CD4-positive, alpha-beta T cell treated with Interferon alpha-2 for 1 hour (primary cell): ENCODE measurements at regions not wholly inside any gene's neighbourhood (a gene's known extent, or its start where the extent isn't known, plus 50 kb on each side); places are given as distances from the start of the nearest gene placed in this dataset.
"Not testable (repeated sequence)": the region's sequence is repeated elsewhere in the genome, so short reads cannot be mapped to it uniquely, and the experiment has no call there.

ENCODE experiments used
- DNase-seq, 2 donors: peaks; one replicate each; pipeline ENCODE4 v3.0.0-alpha.2; 2020 to 2022

DNA sequence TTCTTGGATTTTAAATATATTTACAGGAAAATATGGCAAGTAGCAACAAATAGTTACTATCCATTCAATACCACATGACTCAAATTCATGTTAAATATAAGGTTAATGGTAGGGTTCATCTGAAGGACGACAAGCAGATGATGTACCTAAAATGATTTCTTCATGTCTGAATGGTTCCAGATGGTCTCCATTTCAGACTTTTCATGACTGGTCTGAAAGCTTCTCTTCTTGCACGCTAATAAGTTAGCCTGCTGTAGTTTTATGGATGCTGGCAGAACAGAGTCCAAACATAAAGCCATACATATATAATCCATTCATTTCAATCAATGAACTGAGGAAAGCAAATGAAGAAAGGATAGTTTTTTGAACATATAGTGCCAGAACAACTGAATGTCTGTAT is 257.0 kb upstream of the MGAT4C start:
- DNase-seq: no peak

DNA sequence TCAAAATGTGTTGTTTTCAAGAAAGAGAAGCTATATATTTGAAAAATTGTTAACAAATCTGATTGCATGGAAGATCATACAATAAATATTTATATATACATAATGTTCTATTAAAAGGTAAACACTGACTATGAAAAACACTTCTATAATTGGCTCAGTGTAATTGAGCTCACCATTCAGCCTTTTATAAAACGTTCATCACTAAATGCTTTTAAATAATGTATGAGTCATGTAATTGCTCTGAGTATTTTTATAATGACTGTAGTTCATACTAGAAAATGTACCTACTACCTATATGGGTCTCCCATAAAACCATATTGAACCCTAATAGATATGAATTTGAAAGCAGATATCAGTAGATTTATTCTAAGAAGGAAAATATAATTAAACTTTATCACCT is 240.4 kb upstream of the MGAT4C start:
- DNase-seq: no peak

DNA sequence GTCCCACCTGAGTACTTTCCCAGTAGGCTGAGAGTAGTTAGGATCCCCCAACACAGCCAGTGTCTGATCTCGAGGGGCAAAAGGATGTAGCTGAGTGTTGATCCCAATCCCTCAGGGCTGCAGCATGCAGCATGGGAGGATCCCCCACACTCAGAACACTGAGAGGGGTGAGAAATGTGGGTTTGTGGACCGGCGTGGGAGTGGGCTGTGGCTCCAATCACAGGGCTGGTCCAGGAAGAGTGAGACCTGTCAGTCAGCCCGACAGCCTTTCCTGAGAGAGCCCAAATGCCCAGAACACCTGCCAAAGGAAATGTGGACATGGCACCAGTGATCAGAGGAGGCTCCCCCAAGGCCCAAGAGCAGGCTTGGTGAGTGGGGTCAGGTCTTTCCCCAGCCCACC is 228.3 kb upstream of the MGAT4C start:
- DNase-seq: no peak

DNA sequence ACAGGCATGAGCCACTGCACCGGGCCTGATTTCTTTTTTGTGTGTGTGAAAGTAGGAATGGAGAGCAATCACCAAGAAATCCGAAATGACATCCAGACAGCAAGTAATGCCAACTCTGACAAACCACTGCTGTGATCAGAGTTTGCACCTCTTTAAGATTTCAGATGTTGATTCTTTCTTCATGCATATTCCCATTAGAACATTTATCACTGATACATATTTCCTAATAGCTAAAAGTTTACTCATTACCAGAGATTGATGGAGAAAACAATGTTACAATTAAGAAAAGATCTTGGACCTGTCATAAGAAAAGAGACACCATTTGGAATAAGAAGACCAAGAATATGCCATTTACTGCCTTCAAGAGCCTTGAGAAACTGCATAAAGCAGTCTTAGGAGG is 217.0 kb upstream of the MGAT4C start:
- no peak for DNase-seq

DNA sequence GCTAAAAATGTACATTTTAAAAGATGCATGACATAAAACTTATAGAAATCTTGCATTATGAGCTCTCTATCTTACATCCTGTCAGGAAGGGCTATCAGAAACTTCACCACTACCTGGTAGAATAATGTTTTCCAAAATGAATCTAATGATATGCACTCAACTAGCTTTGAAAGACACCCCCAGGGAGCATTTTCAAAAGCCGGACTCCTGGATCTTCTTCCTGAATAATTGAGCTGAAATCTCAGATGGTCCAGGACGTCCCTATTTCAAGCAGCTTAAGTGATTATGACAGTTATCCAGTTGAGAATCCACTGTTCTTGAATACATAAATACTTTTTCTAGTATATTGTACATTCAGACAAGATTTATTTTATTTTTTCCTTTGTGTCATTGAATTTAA is 200.6 kb upstream of the MGAT4C start:
- no peak for DNase-seq

DNA sequence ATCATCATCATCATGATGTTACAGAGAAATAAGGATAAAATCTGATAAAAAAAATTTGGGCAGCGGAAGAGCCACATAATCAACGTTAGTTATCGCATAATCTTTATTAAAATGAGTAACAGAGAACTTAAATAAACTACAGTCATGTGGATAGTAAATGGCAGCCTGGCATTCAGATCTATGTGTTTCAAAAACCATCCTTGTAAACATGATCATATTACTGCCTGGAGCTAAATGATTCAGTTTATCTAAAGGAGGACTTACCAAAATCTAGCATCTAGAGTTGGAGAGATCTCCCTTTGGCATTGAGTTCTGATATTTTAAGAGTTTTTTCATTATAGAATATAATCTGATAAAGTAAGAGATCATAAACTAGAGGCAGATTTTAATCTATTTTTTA is 200.1 kb upstream of the MGAT4C start:
- no peak for DNase-seq

DNA sequence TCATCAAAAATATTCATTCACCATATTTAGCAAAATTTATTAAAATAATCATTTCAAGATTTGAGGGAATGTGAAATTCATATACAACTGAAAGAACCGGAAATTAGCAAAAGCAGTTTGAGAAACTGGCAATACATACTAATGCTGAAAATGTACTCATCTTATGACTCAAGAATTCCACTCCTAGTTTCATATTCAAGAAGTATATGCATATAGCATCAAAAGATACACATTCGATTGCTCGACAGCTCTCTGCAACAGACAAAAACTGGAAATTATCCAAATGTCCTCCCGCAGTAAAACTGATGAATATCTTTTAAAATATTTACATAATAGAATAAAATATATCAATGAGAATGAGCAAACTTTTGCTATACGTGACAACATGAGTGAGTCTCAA is 189.2 kb upstream of the MGAT4C start:
- DNase-seq: no peak

DNA sequence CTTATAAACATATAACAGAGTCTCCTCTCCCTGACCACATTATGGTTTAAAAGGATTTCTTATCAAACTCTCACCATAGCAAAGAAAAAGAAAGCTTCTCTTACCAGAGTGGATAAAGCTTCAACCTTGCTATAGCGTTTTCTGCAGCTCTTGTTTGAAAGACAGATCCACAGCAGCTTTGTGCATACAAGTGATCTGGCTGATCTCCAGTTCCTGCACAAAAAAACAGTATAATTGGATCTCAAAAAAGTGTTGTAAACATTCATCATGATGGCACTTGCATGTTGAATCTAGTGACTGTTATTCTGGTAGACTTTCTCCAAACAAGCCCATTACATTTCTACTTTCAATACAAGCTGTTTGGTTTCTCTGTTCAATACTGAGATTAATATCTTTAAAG is 178.9 kb upstream of the MGAT4C start:
- no peak for DNase-seq

DNA sequence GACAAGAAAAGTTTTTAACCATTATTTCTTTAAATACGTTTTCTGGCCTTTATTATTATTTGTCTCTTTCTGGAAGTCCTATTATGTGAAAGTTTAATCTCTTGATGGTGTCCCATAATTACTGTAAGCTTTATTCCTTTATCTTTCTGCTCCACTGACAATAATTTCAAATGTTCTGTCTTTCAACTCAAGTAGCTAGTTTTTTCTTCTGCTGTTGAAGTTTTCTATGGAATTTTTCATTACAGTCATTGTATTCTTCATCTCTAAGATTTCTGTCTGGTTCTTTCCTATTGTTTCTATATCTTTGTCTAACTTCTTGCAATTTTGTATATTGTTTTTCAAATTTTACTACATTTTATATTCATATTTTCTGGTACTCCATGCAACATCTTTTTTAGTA is 173.6 kb upstream of the MGAT4C start:
- no peak for DNase-seq

DNA sequence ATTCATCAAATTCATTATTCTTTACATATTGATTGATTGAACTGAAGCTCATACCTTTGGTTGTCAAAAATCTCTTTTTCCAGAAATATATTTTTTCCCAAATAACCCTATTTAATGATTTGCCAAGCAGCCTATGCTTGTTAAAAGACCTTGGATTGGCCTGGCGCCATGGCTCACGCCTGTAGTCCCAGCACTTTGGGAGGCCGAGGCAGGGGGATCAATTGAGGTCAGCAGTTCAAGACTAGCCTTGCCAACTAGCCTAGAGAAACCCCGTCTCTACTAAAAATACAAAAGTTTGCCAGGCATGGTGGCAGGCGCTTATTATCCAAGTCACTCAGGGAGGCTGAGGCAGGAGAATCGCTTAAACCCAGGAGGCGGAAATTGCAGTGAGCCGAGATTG is 165.1 kb upstream of the MGAT4C start:
- no peak for DNase-seq

DNA sequence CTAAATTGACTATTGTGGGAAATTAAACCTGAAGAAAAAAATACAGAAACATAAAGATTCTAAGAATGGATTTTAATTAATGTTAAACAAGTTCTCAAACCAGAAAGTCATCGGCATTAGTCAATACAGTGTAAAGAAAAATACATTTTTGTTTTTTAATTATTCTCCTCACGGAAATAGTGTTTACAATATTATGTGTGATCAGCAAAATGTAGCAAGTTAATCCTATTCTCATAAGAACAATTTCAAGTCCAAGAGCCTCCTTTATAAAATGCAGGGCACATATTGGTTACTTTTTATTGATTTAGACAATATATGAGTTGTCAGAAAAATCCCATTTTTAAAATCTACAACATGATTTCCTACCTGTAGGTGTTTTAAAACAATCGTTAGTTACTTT is 158.0 kb upstream of the MGAT4C start:
- no peak for DNase-seq

DNA sequence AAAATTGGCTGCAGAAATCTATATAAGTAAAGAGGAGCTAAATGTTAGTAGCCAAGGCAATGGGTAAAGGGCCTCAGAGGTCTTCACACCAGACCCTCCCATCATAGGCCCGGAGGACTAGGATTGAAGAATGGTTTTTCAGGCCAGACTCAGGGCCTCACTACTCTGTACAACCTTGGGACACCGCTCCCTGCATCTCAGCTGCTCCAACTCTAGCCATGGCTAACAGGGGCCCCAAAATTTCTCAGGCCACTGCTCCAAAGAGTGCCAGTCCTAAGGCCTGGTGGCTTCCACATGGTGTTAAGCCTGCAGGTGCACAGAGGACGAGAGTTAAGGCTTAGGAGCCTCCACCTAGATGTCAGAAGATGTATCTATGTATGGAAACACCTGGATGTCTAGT is 155.5 kb upstream of the MGAT4C start:
- DNase-seq: no peak

DNA sequence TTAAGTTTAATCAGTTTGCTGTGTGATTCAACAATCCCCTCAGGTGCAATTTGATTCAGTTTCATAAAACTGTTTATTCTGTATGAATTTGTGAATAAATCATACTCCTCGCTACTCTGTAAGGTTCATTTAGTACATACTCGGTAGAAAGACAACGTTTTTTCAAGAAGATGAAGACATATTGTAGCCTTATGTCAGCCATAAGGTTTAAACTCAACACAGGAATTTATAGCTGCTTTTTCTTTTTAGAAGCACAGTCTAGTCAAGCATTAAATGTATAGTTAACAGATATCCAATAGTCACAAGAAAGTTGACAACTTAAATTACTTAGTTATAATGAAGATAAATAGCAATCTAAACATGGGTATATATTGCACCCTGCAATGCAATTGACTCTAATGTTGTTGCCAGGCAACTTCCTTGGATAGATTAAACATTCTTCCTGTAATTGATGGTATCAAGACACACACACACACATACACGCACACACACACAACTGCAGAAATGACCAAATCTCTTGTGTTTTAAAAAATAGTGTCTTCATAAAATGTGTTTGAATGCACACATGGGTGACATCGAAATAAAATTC is 151.5 kb upstream of the MGAT4C start:
- DNase-seq: no peak

DNA sequence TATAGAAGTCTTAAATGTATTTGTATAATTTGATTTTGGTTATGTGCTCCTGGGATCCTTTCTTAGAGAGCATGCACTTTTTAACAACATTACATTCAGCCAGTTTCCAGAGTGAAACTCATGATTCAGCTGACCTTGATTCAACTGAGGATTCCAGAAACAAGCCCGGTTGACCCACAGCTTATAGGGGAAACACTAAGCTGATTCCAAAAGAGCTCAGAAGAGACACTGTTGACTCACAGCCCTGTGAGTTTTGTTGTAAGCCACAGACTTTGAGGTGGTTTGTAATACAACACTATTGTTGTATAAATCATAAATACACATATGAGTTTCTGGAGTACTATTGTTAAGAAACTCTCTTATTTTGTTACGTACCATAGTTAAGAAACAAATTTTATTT is 133.8 kb upstream of the MGAT4C start:
- no peak for DNase-seq

DNA sequence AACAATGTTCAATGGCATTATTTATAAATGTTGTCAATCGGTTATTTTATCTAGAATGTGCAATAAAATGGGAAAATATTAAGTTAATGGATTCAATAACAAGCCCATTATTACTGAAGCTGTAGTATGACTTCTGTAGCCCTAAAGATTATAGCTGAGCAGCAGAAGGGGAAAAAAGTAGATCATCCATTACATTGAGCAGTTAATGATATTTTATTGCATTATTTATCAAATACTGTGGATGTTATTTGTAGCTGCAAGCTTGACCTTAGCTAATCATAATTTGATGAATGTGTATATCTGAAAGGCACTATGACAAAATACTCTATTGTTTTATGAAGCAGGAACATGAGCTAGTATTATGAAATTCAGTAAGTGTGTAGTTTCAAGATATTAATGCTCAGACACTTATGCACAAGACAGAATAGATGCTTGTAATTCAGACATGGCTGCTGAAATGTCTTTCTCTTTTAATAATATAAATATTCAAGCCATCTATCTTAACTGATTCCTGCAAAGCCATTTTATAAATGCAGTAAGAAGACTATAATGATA is 131.5 kb upstream of the MGAT4C start:
- DNase-seq: no peak

DNA sequence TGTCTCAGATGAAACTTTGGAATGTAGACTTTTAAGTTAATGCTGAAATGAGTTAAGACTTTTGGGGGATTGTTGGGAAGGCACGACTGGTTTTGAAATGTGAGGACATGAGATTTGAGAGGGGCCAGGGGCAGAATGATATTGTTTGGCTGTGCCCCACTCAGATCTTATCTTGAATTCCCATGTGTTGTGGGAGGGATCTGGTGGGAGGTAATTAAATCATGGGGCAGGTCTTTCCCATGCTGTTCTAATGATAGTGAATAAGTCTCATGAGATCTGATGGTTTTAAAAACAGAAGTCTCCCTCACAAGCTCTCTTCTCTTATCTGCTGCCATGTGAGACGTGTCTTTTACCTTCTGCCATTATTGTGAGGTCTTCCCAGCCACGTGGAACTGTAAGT is 127.6 kb upstream of the MGAT4C start:
- DNase-seq: not testable (repeated sequence)

DNA sequence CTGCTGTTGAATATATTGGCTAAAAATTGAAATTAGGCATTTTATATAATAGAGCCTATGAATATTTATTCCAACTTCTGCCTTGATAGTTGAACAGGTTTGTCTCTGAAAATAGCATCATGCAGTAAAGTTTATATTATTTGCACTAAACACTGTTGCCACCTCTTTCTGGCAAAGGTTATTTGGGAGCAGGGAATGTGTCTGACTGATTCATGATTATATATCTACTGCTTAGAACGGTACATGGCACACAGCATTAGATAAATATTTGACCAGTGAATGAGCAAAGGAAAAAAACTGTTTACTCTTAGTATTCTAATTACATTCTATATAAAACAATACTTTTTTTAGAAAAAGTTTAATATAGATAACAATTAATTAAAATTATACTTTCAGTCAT is 123.1 kb upstream of the MGAT4C start:
- no peak for DNase-seq

DNA sequence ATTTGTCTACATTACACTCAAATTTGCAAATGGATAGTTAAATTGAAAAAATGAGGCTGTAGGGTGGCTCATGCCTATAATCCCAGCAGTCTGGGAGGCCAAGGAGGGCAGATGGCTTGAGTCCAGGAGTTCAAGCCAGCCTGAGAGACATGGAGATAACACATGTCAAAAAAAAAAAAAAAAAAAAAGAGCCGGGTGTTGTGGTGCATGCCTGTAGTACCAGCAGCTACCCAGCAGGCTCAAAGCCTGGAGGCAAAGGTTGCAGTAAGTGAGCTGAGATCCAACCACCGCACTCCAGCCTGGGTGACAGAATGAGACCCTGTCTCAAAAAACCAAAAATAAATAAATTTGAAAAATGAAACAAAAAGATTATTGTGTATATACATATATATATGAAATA is 119.9 kb upstream of the MGAT4C start:
- DNase-seq: no peak

DNA sequence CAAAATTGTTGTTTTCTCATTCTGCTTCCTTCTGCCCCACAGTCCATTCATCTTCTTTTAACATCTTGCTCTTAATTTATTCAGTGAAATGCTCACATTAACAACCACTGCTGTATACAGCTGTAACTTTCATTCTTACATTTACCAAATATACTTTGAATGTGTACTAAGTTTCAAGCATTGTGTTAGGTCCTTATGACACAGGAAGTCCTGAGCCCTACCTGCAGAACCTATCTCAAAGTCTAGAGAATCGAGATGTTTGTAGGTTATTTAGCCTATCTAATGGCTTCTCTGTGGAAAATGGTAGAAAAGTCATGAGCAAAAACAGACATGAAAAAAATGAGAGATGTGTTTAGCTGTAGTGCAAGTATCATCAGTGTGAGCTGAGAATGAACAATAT is 117.6 kb upstream of the MGAT4C start:
- DNase-seq: no peak

DNA sequence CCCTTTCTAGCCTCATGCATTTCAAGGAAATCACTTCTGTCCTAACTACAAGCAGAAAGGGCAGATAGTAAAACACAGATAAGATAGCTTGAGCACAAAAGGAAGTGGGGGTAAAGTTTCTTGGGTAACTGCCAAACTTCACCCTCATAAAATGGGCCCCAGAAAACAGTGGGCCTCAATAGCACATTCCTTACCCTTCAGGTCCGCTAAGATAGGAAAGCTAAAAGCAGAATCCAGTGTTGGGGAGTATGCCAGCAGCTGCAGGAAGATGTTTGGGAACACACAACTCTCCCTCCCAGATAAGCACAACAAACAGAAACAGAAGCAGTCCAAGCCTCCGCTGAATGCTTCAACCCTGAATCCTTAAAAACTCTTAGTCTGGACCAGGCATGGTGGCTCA is 110.9 kb upstream of the MGAT4C start:
- no peak for DNase-seq

DNA sequence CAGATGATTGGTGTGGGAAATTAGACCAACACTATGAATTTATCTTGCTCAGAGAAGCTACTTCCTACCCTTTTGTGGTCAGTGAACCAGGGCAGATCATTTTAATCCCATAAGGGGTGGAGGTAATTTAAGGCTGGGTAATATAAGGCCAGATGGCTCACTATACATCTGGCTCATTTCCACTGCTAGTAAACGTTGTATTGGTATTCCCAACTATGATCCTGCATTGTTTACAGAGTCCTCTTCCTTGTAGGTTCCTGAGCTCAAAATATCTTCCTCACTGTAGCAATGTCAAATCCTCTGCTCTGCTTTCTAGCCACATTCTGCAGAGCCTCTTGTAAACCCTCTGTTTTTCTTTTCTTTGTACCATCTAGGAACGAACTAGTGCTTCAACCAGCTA is 93.0 kb upstream of the MGAT4C start:
- DNase-seq: no peak

DNA sequence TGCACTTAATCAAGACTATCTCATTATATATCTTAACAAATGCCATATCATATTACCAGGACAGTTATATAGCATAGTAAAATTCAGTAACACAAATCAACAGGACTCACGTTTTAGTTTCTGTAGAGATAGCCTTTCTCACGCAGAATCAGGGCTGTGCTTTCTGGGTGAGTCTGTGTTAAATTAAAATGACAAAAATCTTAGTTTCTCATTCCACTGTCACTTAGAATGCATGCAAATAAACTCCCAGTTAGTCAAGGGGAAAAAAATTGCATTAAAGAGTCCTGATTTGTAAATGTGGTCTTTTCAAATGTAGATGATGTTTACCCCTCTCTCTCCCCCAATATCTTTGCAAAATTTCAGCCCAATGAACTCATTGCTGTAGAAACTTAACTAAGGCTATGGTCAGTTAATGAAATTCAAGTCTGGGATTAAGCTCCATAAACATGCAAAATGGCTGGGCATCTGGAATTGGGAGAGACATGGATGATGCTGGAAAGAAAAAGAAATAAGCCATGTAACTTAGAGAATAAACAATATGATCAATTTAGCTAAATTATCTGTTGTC is 77.8 kb upstream of the MGAT4C start:
- no peak for DNase-seq

DNA sequence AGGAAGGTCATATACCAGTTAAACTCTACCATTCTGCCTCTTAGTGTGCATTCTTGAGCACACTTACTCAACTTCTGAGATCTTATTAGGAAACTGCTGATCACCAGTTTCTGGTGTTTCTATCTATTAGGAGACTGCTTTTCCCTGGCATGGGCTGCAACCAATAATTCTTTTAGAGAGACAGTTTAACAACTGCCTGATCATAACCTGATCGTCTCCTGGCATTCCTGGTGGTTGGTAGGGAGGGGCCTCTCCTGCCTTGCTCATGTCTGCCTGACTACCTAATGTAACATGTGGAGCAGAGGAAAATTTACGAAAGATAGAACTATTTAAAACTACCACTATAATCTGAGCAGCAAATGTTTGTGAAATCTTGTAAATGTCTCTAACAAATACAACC is 75.3 kb upstream of the MGAT4C start:
- DNase-seq: no peak

DNA sequence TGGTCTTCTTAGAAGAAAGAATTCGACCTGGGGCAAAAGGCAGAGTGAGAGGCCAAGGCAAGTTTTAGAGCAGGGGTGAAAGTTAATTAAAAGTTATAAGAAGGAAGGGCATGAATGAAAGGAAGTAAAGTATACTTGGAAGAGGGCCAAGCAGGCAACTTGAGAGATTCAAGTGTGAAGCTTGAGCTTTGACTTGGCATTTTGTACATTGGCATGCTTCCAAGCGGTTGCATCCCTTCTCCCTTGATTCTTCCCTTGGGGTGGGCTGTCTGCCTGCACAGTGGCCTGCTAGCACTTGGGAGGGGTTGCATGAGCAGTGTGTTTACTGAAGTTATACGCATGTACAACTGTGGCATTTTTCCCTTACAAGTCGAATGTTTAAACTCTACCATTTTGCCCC is 74.8 kb upstream of the MGAT4C start:
- no peak for DNase-seq

DNA sequence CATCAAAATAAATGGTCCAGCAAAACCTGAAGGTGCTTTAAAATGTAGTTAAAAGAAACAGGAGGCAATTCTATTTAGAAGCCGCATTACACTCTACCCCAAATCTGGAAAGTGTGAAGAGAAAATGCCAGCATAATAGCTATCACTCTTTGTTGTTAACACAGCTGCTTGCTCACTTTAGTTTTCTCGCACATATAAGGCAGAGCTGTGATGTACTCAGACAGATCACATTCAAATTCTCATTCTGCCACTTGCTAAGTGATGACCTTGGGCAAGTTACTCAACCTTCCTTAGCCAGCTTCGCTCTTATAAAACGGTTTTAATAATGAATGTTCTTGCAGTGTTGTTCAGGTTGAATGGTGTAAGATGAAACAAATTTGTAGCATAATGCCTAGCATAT is 56.0 kb upstream of the MGAT4C start:
- no peak for DNase-seq
